ENCODE measurements at regions not wholly inside any gene's neighbourhood (a gene's known extent, or its start where the extent isn't known, plus 50 kb on each side); places are given as distances from the start of the nearest gene placed in this dataset.

DNA sequence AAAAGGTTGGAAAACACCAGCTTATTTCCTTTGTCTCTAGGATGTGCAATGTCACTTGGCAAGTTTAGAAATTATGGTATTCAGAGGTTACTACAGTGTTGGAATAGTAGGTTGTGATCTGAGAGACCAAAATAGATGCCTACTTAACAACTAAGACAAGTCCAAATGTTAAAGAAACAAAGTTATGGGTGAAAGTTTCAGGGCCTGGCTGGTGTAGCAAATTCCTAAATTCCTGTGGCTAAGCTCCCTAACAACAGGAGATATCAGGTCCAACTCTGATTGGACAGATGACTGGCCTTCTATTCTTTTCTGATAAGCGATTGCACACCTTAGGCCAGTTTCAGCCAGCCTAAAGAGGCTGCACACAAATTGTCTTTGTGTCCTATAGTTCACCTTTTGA lies 873.5 kb downstream of the REEP3 start:
- TF ChIP-seq, protein P1, sequence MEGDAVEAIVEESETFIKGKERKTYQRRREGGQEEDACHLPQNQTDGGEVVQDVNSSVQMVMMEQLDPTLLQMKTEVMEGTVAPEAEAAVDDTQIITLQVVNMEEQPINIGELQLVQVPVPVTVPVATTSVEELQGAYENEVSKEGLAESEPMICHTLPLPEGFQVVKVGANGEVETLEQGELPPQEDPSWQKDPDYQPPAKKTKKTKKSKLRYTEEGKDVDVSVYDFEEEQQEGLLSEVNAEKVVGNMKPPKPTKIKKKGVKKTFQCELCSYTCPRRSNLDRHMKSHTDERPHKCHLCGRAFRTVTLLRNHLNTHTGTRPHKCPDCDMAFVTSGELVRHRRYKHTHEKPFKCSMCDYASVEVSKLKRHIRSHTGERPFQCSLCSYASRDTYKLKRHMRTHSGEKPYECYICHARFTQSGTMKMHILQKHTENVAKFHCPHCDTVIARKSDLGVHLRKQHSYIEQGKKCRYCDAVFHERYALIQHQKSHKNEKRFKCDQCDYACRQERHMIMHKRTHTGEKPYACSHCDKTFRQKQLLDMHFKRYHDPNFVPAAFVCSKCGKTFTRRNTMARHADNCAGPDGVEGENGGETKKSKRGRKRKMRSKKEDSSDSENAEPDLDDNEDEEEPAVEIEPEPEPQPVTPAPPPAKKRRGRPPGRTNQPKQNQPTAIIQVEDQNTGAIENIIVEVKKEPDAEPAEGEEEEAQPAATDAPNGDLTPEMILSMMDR (IDR thresholded peaks at IDR 0.05; ENCODE audit: insufficient read depth, low read depth, low read length) = no peak
- H3K4me3 ChIP-seq (ENCODE audit: low read depth, low read length) = no peak overlapping the region
- no peak for DNase-seq (ENCODE audit: low read depth)

GRCh38 chr10:64396105-64396708 lies 875.0 kb downstream of the REEP3 start:
- DNase-seq (ENCODE audit: low read depth) = peak; percentile 14
- TF ChIP-seq, protein P1 (IDR thresholded peaks at IDR 0.05; ENCODE audit: insufficient read depth, low read depth, low read length) = no peak
- no peak overlapping the region for H3K4me3 ChIP-seq (ENCODE audit: low read depth, low read length)

DNA sequence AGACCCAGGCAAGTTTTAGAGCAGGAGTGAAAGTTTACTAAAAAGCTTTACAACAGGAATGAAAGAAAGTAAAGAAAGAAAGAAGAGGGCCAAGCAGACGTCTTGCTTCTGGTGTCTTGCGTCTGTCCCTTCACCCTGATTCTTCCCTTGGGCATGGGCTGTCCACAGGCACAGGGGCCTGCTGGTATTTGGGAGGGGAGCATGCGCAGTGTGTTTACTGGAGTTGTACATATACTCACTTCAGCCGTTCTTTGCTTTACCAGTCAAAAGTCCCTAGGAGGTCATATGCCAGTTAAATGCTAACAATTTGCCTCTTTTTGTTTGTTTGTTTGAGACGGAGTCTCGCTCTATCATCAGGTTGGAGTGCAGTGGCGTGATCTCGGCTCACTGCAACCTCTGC lies 875.9 kb downstream of the REEP3 start:
- no peak for DNase-seq (ENCODE audit: low read depth)
- TF ChIP-seq, protein P1 (IDR thresholded peaks at IDR 0.05; ENCODE audit: insufficient read depth, low read depth, low read length) = no peak
- no peak overlapping the region for H3K4me3 ChIP-seq (ENCODE audit: low read depth, low read length)

DNA sequence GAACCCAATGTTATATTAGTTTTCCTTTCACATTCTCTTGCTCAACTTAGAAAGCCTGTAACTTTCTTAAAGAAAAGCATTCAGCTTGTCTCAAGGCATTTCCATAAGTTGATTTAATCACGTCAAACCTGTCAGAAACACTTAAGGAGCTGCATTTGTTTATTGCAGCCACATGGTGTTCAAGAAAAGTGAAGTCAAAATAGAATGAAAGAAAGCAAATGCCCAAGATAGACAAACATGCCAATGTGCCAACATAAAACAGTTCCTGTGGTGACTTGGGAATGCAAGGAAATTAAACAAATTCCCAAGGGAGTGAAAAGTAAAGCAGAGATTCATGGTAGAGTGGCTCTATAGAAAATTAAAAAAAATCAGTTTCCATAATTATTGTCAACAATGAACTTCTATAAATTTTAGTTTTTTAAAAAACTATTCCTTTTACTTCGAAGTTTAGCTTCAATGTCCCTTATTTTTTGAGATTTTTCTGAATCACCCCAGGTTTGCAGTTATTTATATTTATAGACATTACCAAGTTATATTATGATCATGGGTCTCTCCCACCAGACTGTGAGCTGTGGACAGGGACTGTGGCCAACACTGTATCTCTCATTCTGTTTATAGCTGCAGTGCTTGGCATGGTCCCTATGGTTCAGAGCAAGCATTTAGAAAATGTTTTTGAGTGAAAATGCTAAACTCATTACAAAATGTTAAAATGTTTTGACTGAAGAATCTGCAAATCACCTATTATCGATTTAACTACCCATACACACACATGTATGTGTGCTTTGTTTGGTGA lies 887.4 kb downstream of the REEP3 start:
- DNase-seq (ENCODE audit: low read depth) = no peak
- TF ChIP-seq, protein P1 (IDR thresholded peaks at IDR 0.05; ENCODE audit: insufficient read depth, low read depth, low read length) = no peak
- no peak overlapping the region for H3K4me3 ChIP-seq (ENCODE audit: low read depth, low read length)

DNA sequence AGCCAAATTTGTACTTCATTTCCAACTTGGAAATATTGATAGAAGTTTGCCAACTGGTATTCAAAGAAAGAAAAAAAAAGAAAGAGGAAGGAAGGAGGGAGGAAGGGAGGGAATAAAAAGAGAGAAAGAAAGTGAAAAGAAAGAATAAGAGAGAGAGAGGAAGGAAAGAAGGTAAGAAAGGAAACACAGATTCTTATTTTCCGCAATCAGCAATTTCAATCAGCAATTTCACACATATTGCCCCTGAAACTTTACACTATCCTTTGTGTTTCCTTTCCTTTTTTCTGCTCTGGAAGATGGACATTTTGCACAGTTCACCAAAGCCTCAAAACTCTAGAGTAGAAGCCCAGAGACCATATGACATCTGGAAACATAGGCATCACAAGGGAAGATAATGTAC lies 888.1 kb downstream of the REEP3 start:
- TF ChIP-seq, protein P1 (IDR thresholded peaks at IDR 0.05; ENCODE audit: insufficient read depth, low read depth, low read length) = no peak

GRCh38 chr10:64416011-64416410 lies 894.8 kb downstream of the REEP3 start:
- DNase-seq (ENCODE audit: low read depth) = no peak
- no peak overlapping the region for H3K4me3 ChIP-seq (ENCODE audit: low read depth, low read length)
- TF ChIP-seq, protein P1 (IDR thresholded peaks at IDR 0.05; ENCODE audit: insufficient read depth, low read depth, low read length) = no peak

More for the DNA sequence above, 888.1 kb downstream of the REEP3 start:
- H3K4me3 ChIP-seq (ENCODE audit: low read depth, low read length) = no peak overlapping the region
- DNase-seq (ENCODE audit: low read depth) = no peak
